ENCODE measurements at regions not wholly inside any gene's neighbourhood (a gene's known extent, or its start where the extent isn't known, plus 50 kb on each side); places are given as distances from the start of the nearest gene placed in this dataset.

DNA sequence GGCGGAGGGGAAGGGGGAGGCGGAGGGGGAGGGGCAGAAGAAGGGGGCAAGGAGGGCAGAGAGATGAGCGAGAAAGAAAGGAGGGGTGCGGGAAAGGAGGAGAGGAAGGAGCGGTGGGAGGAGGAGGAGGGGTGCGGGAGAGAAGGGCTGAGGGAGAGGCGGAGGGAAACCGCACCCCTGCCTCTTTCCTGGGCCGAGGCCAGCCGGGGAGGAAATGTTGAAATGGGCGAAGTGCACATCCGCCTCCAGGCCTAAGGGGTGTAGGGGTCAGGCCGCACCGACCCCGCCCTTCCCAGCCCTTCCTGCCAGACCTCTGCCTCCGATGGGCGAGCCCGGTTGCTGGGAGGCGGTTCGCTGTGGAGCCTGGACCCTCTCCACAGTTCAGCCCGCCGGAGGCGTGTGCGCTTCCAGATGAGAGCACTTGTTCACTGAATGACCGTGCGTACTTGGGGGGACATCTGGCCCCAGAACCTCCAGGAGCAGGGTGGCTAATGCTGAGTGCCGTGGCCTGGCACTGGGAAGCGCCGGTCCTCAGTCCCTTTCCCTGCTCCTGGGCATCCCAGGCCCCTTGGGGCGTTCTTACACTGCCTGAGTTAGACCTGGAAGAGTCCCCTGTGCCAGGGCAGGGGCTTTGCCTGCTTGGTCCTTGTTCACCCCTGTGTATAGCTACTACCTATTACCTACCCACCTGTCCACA lies 110.3 kb upstream of the KLF13 start:
- Histone ChIP-seq H3K4me1 (peaks cover 0 to 27% (median 21%) of the 10 kb centered on the region in 4 donors), H3K9me3 (peaks cover 0 to 4% (median 0%) of the 10 kb centered on the region in 3 donors), H3K27me3 (no peaks in the 10 kb centered on the region), H3K36me3 (no peaks in the 10 kb centered on the region), H3K4me3 (peak overlapping the region; percentile 52 to 62), H3K27ac (peak overlapping the region; percentile 80 to 91)
- peak; percentile 92 for DNase-seq
- intact Hi-C loops (cut with DNase I; ENCODE audit: low total_unique reads) = loop anchor here (2.0 to 10.0 kb wide), 4 partner anchors 20 to 271 kb away; partner anchors contain the start of genes KLF13 and MTMR10
- TF ChIP-seq CTCF (IDR thresholded peaks at IDR 0.05) = no peak

- H3K4me3 ChIP-seq = no peak overlapping the region
- intact Hi-C loops (cut with DNase I; ENCODE audit: low total_unique reads) = loop anchor here (2.0 to 10.0 kb wide), 4 partner anchors 20 to 270 kb away; partner anchors contain the start of genes KLF13 and MTMR10
- peak overlapping the region in 1 of 2 donors; percentile 91 for H3K27ac ChIP-seq
These were observed 109.6 kb upstream of the KLF13 start for GRCh38 chr15:31217067-31217466.

DNA sequence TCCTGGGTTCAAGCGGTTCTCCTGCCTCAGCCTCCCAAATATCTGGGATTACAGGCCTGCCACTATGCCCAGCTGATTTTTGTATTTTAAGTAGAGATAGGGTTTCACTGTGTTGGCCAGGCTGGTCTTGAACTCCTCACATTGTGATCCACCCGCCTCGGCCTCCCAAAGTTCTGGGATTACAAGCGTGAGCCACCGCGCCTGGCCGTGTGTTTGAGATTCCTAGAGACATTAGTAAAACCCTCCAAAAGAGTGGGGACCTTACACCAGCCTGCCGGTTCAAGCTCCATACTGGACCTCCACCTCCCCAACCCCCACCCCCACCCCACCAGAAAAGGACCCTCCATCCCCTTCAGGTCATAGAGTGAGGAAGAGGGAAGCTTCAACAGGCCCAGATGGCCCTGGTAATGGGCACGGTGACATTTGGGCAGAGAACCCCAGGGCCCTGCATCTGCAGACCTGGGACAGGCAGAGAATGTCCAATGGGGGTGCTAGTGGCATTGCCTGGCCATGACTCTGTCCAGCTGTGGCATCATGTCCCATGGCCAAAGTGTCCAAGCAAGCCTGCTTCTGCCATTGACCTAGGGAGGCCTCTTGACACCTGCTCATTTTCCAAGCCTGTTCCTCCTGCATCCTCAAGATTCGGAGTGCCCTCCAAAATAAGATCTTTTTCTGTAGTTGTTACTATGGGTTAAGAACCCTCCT lies 108.9 kb upstream of the KLF13 start:
- Histone ChIP-seq H3K9me3 (no peaks in the 10 kb centered on the region), H3K4me1 (peaks cover 0 to 27% (median 21%) of the 10 kb centered on the region in 4 donors), H3K27me3 (no peaks in the 10 kb centered on the region), H3K36me3 (no peaks in the 10 kb centered on the region), H3K4me3 (no peak overlapping the region), H3K27ac (no peak overlapping the region)
- no peak for TF ChIP-seq CTCF (IDR thresholded peaks at IDR 0.05)
- DNase-seq = peak in 1 of 2 donors; percentile 35
- intact Hi-C loops (cut with DNase I; ENCODE audit: low total_unique reads) = loop anchor here (2.0 to 10.0 kb wide), 4 partner anchors 19 to 270 kb away; partner anchors contain the start of genes KLF13 and MTMR10

More at GRCh38 chr15:31217067-31217466, 109.6 kb upstream of the KLF13 start:
- Histone ChIP-seq H3K4me1 (peaks cover 0 to 27% (median 21%) of the 10 kb centered on the region in 4 donors), H3K27me3 (no peaks in the 10 kb centered on the region), H3K9me3 (no peaks in the 10 kb centered on the region), H3K36me3 (no peaks in the 10 kb centered on the region)
- TF ChIP-seq CTCF (IDR thresholded peaks at IDR 0.05) = no peak
- no peak for DNase-seq

- intact Hi-C loops (cut with DNase I; ENCODE audit: low total_unique reads) = loop anchor here (5.0 to 10.0 kb wide), 3 partner anchors 108 to 268 kb away; partner anchors contain the start of genes KLF13 and MTMR10
- peaks cover 0 to 39% (median 30%) of the 10 kb centered on the region in 4 donors for H3K4me1 ChIP-seq
- H3K9me3 ChIP-seq = no peaks in the 10 kb centered on the region
- H3K4me3 ChIP-seq = no peak overlapping the region
- TF ChIP-seq CTCF (IDR thresholded peaks at IDR 0.05) = no peak
- H3K36me3 ChIP-seq = no peaks in the 10 kb centered on the region
- H3K27me3 ChIP-seq = peaks cover 0 to 7% of the 10 kb centered on the region in 2 donors
- H3K27ac ChIP-seq = no peak overlapping the region
- no peak for DNase-seq
These were observed 107.4 kb upstream of the KLF13 start for GRCh38 chr15:31219221-31219620.

GRCh38 chr15:31221936-31222515 lies 104.6 kb upstream of the KLF13 start:
- no peaks in the 10 kb centered on the region for H3K36me3 ChIP-seq
- peaks cover 0 to 20% (median 13%) of the 10 kb centered on the region in 4 donors for H3K4me1 ChIP-seq
- peaks cover 0 to 14% of the 10 kb centered on the region in 2 donors for H3K27me3 ChIP-seq
- H3K4me3 ChIP-seq = no peak overlapping the region
- H3K27ac ChIP-seq = no peak overlapping the region
- TF ChIP-seq CTCF (IDR thresholded peaks at IDR 0.05) = no peak
- intact Hi-C loops (cut with DNase I; ENCODE audit: low total_unique reads) = no loop called here
- DNase-seq = no peak
- no peaks in the 10 kb centered on the region for H3K9me3 ChIP-seq
